Activated CD4-positive, alpha-beta T cell treated with anti-CD3 and anti-CD28 coated beads, Interleukin-2, Interleukin-6, amounts not matched to agents 100 ng/mL and 50 ng/mL, durations not matched to agents 16 hours and 8 hours (primary cell): ENCODE measurements at regions not wholly inside any gene's neighbourhood (a gene's known extent, or its start where the extent isn't known, plus 50 kb on each side); places are given as distances from the start of the nearest gene placed in this dataset.

Source experiments
- DNase-seq: peaks from one replicate; pipeline ENCODE4 v3.0.0-alpha.2; 2020

DNA sequence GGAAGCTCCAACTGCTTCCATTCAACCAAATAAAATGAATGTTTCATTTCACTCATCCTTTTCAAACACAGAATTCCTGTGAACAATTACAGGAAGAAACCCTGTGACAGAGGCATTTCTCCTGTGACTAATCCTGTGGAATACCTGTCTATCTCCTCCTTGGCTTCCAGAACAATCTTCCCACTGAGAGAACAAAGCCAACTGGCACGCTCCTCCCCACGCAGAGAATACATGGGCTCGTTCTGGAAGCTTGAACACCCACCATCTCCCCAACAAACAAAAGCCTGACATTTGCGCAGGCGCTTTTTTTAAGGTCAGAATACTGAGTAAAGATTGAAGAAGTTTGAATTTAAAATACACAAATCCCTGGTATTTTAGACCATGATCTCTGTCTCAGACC is 104.7 kb upstream of the SLC66A3 start:
- DNase-seq, result no peak

DNA sequence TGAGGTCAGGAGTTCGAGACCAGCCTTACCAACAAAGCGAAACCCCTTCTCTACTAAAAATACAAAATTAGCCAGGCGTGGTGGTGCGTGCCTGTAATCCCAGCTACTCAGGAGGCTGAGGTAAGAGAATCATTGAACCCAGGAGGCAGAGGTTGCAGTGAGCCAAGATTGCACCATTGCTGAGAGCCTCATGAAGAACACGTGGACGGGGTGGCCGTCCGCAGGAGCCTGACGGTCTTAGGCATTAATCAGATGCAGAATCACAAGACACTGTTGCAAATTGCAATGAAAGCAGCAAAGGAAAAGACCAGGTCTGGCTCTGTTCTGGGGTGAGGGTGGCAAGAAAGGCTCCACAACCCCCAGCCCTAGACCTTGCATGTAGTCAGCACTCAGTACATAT is 104.0 kb upstream of the SLC66A3 start:
- no peak for DNase-seq

DNA sequence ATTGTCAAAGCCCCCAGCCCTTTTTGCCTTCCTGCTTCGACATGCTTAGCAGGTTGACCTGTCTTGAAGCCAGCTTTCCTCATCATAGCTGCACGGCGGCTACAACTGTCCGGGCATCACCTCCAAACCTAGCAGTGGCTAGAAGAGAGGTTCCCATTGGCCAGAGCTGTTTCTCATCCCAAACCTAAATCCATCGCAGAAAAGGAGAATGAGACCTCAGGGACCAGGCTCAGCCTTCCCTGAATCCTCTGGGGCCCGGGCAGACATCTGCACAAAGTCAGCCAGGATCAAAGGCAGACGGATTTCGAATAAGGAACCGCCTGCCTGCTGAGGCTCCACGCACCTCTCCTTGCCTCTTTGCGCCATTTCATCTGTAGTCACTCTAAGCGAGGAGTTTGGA is 101.7 kb upstream of the SLC66A3 start:
- no peak for DNase-seq

DNA sequence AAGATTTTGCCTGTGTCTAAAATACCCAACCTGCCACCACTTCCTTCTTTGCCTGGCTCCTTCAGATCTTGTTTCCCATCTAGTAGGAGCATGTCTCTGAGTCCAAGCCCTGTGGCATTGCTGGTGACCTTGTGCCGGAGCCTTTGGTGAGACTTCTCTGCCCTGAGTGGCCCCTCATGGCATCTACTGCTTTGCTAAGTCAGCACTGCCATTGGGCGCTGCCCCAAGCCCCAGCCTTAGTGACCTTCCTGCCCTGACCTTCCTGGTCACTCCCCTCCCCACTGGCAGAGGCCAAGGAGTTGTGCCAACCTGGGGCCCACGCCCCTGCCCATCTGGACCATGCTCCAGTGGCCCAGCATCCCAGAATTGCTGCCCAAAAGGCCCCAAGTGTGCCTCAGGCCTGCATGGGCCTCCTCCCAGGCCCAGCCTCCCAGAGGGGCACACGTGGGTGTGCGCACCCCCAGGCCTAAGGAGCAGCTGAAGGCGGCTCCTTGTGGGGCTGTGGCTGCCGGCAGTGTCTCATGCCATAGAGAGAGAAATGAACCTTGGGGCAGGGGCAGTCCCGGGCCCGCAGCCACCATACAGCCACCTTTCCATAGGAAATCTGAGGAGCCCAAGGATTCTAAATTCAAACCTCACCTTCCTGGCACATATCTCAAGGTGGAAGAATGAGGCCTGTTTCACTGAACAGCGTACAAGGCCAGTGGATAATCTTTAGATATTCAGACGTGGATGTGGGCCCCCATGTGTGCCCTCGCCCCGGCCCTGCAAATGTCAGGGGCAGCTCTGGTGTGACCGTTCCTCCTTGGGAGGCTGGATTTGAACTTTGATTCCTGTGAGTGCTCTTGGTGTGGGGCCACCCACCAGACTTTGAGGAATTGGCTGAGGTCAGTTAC is 100.2 kb upstream of the SLC66A3 start:
- DNase-seq, result no peak

DNA sequence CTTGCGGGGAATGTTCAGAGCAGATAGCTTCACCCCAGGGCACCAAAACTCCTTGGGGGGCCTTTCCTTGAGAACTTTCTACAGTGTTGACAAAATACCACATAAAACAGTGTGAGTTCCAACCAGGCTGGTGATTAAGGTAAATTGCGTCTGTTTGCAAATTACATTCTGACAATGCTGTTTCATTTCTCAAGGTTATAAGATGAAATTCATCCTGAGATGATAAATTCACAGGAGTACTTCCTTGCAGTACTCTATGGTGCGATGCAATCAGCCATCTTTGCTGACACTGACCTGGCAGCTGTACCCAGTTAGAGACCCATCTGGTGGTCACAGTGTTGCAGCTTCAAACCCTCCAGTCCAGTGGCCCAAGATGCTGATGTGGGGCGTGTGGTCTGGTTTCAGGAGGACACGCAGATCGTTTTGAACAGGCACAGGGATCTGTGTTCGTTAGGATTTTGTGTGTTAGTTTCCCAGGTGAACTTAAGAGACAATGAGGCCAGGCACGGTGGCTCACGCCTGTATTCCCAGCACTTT is 99.5 kb upstream of the SLC66A3 start:
- no peak for DNase-seq

DNA sequence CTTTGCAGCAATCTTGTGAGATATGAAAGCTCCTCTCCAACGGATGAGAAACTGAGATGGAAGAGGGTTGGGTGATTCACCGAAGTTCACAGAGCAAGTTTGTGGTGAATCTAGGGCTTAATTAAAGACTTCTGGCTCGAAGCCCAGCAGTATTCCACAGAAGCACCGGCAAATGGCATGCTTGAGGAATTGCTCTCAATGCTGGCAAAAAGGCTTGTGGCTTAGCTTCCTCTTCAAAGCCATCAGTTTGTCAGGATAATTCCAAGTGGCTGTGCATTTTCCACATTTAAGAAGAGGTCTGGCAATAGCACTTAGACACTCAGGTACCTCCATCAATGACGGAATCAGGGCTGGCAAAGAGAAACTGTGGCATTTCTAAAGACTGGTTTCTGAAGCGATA is 98.7 kb upstream of the SLC66A3 start:
- DNase-seq, result no peak

DNA sequence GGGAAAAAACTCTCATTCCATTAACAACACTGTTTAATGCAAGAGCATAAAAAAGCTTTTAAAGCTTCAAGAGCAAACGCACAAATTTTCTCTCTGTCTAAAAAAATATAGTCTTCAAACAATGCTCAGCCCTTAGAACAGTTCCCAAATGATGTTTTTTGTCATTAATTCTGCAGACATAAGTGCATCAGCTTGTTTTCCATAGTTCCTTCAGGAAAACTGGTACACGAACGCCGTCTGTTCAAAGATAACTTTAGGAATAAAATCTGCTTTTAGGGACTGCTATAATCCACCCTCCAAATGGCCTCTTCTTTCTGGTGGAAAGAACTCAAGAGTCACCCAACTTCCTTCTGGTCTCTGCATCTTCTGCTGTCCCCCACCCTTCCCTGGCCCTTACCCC is 98.2 kb upstream of the SLC66A3 start:
- DNase-seq, result no peak

DNA sequence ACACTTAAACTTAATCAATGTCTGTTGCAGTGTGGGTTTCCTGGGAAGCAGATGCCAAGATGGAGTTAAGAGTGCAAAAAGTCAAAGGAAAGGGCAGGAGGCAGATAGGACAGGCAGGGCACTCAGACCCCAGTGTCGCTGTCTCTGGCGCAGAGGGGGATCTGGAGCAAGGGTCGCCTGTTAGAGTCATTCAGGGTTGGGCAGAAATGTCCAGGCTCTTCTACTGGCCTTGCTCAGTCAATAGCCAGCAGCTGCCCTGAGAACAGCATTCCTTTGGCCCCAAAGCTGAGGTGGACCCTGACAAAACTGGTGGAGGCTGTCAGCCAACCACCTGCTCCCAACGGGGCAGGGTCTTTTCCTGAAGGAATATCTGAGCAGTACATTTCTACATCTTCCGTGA is 97.1 kb upstream of the SLC66A3 start:
- no peak for DNase-seq

DNA sequence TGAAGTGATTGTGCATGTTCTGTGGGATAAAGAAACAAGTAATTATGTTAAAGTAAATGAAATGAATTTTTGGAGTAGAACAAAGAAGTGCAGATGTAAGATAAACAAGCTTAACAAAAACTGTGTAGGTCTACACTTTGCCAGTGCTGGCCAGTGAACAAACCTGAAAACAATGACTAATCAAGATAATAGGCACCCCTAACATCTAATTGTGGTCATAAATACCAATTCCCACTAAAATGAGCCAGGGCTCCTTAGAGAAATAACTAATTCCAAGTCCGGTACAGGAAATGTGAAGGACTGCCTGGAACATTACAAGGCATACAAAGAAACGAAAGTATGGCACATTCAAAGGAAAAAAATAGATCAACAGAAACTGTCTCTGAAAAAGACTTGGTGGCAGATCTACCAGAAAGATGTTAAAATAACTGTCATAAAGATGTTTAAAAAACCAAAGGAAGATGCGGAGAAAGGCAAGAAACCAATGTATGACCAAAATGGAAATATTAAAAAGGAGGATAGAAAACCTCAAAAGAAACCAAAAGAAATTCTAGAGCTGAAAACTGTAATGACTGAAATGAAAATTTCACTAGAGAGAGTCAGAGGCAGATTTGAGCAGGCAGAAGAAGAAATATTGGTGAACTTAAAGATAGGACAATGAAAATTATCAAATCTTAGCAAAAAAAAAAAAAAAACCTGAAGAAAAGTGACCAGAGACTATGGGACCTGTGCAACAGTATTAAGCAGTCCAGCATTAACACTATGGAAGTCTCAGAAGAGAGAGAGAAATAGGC is 94.7 kb upstream of the SLC66A3 start:
- no peak for DNase-seq

DNA sequence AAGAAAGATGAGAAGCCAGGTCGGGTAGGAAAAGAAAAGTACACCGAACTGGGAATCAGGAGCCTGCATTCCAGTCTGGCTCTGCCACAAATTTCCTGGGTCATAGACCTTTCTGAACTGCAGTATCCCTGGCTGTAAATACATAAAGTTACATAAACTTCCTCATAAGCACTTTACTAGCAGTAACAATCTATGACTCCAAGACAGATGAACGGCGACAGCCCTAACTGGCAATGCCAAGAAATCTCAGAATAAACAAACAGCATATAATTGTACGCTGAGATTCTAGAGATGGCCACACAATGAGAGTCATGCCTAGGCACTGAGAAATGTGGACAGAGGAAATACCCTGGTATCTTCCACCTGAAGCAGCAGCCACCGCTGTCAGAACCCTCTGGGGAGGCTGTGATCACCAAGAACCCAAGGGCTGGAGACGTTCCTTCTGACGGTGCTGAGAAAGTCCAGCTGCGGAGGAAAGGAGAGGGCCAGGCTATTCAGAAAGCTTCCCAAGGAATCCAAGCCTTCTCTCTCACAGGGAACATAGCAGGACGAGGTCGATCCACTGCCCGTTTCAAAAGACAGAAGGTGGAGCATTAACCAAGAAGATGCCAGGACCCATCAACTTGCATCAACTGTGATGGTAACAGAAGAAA is 89.3 kb upstream of the SLC66A3 start:
- no peak for DNase-seq

DNA sequence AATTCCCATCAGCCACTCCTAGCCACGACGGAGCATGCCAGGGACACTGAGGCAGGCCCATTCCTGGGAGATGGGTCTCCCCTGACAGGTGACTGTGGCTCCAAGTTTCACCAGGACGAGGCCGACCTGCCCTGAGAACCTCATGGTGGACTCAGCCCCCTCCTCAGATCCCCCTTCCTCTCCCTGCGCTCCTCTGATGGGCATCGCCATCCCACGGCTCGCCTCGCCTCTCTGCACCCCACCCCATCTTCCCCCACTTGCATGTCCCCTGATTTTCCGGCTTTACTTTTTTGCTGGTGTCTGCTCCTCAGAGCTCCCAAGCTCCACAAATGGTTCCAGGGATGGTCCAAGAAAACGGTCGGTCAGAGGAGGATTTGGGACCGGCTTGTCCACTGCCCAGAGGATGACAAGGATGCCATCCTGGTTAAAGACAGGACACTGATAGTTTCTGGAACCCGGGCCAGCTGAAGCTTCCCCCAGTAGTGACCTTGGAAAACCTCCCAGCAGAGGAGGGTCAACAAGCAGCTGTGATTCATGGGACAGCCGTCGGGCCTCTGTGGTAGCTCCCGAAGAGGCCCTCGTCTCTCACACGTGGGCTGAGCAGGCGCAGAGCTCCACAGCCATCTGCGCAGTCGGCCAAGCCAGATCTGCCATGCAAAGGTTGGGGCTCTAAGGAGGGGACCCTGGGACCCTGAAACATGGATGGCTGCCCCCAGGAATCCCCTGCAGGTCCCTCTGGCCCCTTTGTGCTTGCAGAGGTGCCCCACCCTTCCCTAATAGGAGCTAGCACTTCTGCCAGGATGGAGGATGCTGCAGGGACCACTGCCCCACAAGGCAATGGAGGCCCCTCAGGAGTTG is 87.8 kb upstream of the SLC66A3 start:
- DNase-seq, result no peak

DNA sequence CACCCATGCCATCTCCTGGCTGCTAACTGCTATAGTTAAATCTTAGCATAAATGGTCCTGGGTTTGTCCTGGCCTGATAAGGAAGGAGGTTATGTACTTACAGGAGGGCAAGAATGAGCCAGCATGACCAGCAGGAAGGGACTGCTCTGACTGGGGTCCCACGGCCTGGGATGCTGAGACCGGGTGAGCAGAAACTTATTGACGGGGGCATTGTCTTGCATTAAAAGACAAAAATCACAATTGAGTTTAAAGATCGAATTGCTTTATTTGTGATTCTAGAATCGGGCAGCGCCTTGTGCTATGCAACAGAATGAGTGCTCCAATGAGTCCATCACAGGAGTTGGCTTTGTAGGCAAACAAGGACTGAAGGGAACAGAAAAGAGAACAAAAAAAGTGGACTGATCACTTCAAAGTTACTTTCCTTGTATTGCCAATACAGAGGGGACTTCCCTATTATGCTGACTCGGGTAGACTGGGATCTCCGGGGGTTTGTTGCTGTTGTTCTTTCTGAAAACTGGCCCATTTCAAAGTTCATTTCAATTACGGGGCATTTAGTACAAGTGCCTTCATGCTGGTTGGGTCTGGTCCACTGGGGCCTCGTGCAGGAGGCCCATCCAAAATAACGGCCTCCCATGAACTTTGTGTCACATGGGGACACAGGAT is 87.1 kb upstream of the SLC66A3 start:
- DNase-seq, result no peak

DNA sequence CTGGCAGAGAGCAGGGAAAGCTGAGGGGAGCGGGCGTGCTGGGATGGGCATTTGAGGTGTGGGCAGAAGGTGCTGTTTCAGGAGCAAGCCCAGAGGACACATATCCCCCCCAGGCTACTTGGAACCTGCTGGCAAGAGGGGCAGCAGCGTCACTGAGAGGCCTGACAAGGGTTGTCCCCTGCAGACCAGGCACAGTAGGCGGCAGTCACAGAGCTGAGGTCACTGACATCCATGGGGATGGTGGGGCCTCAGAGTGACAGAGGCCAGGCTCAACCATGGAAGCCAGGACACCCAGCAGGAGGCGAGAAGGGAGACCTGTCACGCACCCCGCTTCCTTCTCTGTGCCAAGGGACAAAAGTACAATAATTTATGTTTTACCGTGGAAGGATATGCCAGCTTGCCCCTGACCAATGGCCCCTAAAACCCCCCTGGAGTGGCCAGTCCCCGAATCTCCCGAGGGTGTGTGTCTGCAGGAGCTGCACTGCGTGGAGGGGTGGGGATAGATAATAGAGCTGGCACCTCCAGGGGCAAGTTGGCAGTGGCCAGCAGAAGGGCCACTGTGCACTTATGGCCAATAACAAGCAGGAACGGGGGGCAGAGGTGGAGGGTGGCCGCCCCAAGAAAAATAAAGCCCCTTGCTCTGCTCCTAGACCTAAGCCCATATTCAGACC is 86.3 kb upstream of the SLC66A3 start:
- DNase-seq, result no peak

DNA sequence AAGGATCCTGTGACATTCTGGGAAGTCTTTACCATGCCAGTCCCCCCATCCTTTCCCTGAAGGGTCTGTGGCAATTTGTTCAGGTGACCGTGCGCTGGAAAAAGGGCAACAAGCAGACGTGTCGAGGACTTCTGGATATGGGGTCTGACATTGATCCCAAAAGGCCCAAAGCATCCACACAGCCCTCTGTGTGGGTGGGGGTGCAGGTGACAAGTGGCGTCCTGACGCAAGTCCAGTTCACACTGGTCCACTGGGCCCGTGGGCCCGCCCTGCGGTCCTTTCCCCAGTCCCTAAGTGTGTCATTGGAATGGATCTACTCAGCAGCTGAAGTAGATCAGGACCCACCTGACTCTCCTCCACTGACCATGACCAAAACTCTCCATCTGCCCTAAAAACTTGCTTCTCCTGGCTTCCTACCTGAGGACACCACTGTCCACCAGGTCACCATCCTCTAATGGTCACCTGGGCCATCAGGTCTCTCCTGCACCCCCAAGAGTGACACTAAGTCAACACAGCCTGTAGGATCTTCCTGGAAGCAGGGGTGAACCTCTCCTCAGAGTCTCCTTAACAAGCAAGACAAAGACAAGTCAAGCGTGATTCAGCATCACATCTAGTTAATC is 85.6 kb upstream of the SLC66A3 start:
- DNase-seq, result no peak

DNA sequence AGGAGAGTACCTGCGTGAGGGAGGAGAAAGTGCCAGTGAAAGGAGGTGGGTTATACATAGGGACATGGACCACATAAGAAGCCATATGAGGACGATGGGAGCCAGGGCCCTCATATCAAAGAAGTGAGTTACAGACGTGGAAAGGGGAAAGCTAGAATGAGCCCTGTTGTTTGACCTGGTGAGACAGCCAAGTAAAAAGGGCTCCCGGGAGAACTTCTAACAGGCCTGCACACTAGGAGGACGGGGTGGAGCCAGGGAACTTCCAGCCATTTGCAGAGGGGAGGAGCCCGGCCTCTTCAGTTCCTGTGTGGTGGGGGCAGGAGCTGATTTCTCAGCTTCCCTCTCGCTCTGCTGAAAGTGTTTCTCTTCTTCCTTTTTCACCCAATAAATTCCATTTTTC is 84.1 kb upstream of the SLC66A3 start:
- DNase-seq, result peak; percentile 13

DNA sequence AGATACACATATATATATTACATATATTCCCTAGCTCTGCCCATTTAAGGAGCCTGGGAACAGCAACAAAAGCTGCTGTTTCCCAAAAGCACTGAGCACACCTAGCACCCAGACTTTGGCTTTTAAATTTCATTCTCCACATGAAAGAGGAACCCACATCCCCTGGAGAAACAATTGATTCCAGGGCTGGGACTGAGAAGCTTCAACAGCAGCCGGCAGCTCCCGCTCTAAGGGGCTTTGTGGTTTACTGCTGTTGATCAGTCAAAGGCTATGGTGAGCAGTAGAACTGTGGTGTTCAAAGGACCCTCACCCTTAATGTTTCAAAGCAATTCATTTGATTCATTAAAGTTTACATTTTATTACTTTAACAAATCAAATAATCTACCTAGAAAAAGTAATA is 83.3 kb upstream of the SLC66A3 start:
- no peak for DNase-seq

DNA sequence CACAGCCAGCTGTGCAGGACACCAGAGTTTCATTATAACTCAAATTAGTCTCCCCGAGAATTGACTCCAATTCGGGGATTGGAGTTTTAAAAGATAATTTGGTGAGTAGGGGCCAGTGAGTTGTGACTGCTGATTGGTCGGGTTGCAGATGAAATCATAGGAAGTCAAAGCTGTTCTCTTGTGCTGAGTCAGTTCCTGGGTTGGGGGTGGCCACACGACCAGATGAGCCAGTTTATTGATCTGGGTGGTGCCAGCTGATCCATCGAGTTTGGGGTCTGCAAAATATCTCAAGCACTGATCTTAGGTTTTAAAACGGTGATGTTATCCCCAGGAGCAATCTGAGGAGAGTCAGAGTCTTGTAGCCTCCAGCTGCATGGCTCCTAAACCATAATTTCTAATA is 82.7 kb upstream of the SLC66A3 start:
- DNase-seq, result peak; percentile 31

DNA sequence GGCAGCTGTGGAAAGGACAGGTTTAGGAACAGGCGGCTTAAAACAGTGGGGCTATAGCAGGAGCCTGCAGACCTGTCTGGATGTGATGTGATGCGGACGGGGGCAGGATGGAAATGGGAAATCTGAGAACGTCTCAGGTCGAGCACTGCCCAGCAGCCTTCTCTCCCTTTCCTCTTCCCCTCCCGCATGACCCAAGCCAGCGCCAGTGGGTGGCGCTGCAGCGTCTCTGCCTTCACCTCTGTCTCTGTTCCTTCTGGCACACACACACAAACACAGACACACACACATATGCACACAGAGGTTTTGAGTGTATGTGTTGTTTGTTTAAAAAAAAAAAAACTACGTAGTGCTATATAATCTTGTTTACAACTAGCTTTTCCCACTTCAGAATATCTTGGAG is 82.0 kb upstream of the SLC66A3 start:
- peak; percentile 45 for DNase-seq

DNA sequence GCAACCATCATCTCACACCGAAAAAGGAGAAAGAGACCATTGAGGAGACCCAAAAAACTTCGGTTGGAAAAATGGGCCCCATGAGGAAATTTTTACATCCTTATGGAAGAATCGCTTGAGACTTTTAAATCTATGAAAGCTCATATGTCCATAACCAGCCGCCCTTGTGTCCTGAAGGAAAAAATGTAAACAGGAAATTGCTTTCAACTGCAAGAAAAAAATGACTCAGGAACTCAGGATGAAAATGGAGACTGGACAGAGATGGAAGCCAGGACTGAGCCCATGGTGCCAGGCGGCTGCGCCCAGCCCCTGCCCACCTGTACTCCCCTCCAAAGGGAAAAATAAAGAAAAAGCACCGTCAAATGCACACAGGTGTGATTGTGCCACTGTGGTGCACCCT is 81.5 kb upstream of the SLC66A3 start:
- DNase-seq, result no peak

DNA sequence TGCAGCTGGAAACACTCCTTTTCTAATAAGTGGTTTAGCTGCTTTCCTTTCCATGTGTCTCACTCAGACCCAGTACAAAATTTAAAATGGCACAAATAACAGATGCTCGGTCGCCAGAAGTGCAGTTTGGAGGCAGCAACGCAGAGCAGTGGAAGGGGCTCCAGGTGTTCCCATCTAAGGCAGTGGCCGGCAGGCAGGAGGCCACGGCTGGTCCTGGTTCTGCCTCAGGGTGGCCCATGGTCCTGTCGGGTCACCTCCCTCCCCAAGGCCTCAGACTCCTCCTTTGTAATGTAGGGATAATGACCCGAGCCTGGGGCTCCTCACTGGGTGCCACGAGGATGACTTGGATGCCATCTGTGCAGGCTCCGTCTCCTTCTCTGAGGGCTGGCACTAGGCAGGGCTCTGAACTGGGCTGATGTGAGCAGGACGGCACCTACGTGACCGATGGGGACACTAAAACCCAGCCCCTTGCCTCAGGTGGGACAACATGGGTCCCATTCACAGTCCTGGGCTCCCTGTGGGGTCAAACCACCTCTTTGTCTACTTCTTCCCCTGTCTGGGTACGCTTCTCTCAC is 80.9 kb upstream of the SLC66A3 start:
- DNase-seq, result no peak

DNA sequence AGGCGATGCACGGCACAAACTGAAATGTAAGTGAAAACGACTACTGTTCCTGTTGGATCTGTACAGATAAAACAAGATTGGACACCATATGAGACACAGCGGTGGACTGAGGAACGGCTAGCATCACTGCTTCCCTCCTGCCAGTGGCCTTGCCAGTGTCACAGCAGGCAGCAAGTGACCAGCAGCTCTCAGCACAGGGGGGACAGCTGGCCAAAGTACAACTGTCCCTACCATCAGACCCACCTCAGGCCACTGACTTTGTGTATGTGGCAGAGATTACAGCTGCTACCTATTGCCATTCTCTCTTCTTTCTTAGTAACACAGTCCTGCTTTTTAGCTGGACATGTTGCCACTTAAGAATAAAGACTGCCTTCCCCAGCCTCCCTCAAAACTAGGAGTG is 80.0 kb upstream of the SLC66A3 start:
- DNase-seq, result no peak
